ENCODE measurements at regions not wholly inside any gene's neighbourhood (a gene's known extent, or its start where the extent isn't known, plus 50 kb on each side); places are given as distances from the start of the nearest gene placed in this dataset.
A peak's percentile ranks its signal among the peaks of the same experiment; 100 is the strongest.

DNA sequence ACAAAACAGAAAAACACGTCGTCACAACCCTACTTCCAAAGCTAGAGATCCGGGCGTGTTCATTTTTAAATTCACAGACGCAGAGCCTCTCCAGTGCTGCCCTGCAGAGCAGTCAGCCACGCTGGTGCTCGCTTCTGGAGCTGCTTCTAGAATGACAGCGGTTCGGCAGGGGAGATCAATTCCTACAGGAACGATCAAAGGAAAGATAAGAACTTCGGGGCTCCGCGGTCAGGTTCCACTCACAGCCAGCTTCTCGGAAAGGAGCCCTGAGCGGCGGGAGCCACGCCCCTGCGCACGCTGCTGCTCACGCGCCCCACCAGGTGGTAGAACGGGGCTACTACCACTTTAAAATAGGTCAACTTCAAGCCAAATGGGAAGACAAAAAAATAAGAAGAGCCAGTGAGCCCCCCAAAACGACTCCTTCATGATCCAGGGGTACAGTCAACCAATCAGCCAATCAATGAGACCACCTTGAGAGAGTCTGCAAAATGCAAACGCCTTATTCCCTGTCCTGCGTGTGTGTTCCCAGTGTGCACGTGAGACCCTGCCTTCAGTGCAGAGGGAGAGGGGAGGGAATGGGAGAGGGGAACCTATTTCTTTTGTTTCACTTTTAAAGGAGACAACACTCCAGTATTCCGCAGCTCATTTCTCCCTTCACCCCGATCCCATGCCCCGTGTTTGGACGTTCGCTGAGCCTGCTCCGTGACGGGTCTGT is 209.7 kb downstream of the RBFOX3 start:
- dilution Hi-C loops (cut with MboI; ENCODE audit: extremely low pct_ligation_motif_present, low sequenced_read_pairs), result no loop called here
- FAIRE-seq (peak; percentile 78), DNase-seq (ENCODE audit: low read depth, low spot score) (peak; percentile 73)
- TF ChIP-seq FOS (IDR thresholded peaks at IDR 0.05; ENCODE audit: borderline replicate concordance, insufficient read depth, low read length), result no peak
- no peak for TF ChIP-seq MYC (IDR thresholded peaks at IDR 0.05; ENCODE audit: low read depth, low read length)
- no peak for TF ChIP-seq JUN (IDR thresholded peaks at IDR 0.05; ENCODE audit: borderline replicate concordance, insufficient read depth, insufficient read length, low read depth)
- TF ChIP-seq EZH2 (IDR thresholded peaks at IDR 0.05; ENCODE audit: borderline replicate concordance, low read depth, low read length, severe bottlenecking), result no peak
- TF ChIP-seq, protein P1, sequence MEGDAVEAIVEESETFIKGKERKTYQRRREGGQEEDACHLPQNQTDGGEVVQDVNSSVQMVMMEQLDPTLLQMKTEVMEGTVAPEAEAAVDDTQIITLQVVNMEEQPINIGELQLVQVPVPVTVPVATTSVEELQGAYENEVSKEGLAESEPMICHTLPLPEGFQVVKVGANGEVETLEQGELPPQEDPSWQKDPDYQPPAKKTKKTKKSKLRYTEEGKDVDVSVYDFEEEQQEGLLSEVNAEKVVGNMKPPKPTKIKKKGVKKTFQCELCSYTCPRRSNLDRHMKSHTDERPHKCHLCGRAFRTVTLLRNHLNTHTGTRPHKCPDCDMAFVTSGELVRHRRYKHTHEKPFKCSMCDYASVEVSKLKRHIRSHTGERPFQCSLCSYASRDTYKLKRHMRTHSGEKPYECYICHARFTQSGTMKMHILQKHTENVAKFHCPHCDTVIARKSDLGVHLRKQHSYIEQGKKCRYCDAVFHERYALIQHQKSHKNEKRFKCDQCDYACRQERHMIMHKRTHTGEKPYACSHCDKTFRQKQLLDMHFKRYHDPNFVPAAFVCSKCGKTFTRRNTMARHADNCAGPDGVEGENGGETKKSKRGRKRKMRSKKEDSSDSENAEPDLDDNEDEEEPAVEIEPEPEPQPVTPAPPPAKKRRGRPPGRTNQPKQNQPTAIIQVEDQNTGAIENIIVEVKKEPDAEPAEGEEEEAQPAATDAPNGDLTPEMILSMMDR (IDR thresholded peaks at IDR 0.05; ENCODE audit: extremely low read depth in 1 of 2, insufficient read depth in 1 of 2, low read depth in 1 of 2, low read length in 2 of 2), result peak; percentile 87 to 92
- no peak for TF ChIP-seq POLR2AphosphoS5 (IDR thresholded peaks at IDR 0.05; ENCODE audit: insufficient read depth, low read depth, low read length)
- TF ChIP-seq, protein P2, sequence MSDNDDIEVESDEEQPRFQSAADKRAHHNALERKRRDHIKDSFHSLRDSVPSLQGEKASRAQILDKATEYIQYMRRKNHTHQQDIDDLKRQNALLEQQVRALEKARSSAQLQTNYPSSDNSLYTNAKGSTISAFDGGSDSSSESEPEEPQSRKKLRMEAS (IDR thresholded peaks at IDR 0.05; ENCODE audit: insufficient read depth, insufficient read length), result no peak
- peak; percentile 52 for TF ChIP-seq GATA2 (IDR thresholded peaks at IDR 0.05; ENCODE audit: insufficient read depth, insufficient read length, low read depth, low read length)
- no peak for TF ChIP-seq POLR2A (IDR thresholded peaks at IDR 0.05; ENCODE audit: low read depth, low read length)
- H3K79me2 ChIP-seq (ENCODE audit: control insufficient read depth, insufficient read depth, low read length), result no peaks in the 10 kb centered on the region
- no TSS peak for BruUV-seq (replicated peaks)
- H4K20me1 ChIP-seq (replicated peaks; ENCODE audit: control insufficient read depth, extremely low read depth, insufficient read depth, low read length), result no peaks in the 10 kb centered on the region
- H3K4me2 ChIP-seq (ENCODE audit: insufficient read depth, low read length), result peak overlapping the region; percentile 52
- no peak overlapping the region for H3K4me3 ChIP-seq (replicated peaks in 1 of 3; ENCODE audit: insufficient read depth in 1 of 3, low read depth in 1 of 3, low read length in 3 of 3)
- no peak overlapping the region for H3K27ac ChIP-seq (ENCODE audit: insufficient read depth, low read depth, low read length)
- H3K36me3 ChIP-seq (ENCODE audit: control insufficient read depth in 2 of 2, extremely low read depth in 1 of 2, insufficient read depth in 2 of 2, low read length in 2 of 2), result no peaks in the 10 kb centered on the region
- intact Hi-C loops (cut with micrococcal nuclease), result loop anchor here (1.0 kb wide), 1 partner anchor 307 kb away; no protein-coding TSS in a partner anchor
- H3K9ac ChIP-seq (replicated peaks; ENCODE audit: extremely low read depth, insufficient read depth, low read length), result no peak overlapping the region
- POLR2A ChIA-PET, result no interaction called here
- H3K9me1 ChIP-seq (replicated peaks; ENCODE audit: control insufficient read depth, extremely low read depth, insufficient read depth, low read length), result no peaks in the 10 kb centered on the region
- CTCF ChIA-PET, result interaction anchor here (0.6 to 11.7 kb wide), 31 partner anchors 9 to 374 kb away, joined by 3 to 142 read pairs (median 5); partner anchors contain the start of gene ENGASE
- peaks cover 6 to 10% of the 10 kb centered on the region in 2 experiments for H3K27me3 ChIP-seq (ENCODE audit: control insufficient read depth in 2 of 2, insufficient read depth in 2 of 2, low read length in 2 of 2)
- H3K4me1 ChIP-seq (ENCODE audit: control insufficient read depth, extremely low read depth, insufficient read depth, low read length), result peaks cover 4% of the 10 kb centered on the region
- H2AFZ ChIP-seq (ENCODE audit: low read depth, low read length), result peak overlapping the region; percentile 74
- no peaks in the 10 kb centered on the region for H3K9me3 ChIP-seq (replicated peaks; ENCODE audit: control insufficient read depth, insufficient read depth, low read length)
